ENCODE measurements at regions not wholly inside any gene's neighbourhood (a gene's known extent, or its start where the extent isn't known, plus 50 kb on each side); places are given as distances from the start of the nearest gene placed in this dataset.

DNA sequence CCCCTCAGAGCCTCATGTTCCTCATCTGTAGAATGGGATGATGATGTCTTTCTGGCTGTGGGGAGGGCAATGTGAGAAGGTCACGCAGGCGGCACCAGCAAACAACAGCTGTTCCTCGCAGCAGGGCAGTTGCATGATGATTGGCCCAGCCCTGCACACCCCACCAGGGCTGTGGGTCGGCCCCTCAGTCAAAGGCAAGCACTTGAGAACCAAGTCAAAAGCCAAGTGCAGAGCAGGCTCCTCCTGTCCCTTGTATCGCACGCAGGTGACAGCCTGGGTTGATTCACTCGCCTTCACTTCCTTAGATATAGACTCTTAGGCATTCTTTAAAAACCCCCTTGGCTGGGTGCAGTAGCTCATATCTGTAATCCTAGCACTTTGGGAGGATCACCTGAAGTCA lies 191.9 kb upstream of the C1orf174 start:
- Histone ChIP-seq H3K9me3 (peaks cover 0 to 21% of the 10 kb centered on the region in 2 donors), H3K4me3 (no peak overlapping the region), H3K27ac (no peak overlapping the region), H3K36me3 (no peaks in the 10 kb centered on the region), H3K27me3 (no peaks in the 10 kb centered on the region), H3K4me1 (no peaks in the 10 kb centered on the region)
- no peak for TF ChIP-seq CTCF (IDR thresholded peaks at IDR 0.05)
- no peak for DNase-seq (ENCODE audit: low spot score)

- H3K36me3 ChIP-seq, result no peaks in the 10 kb centered on the region
- H3K4me3 ChIP-seq, result no peak overlapping the region
- H3K27me3 ChIP-seq, result no peaks in the 10 kb centered on the region
- no peak for DNase-seq (ENCODE audit: low spot score)
- TF ChIP-seq CTCF (IDR thresholded peaks at IDR 0.05), result no peak
- H3K4me1 ChIP-seq, result no peaks in the 10 kb centered on the region
- peaks cover 0 to 21% of the 10 kb centered on the region in 2 donors for H3K9me3 ChIP-seq
- no peak overlapping the region for H3K27ac ChIP-seq
Measured at GRCh38 chr1:4093856-4094565, 193.9 kb upstream of the C1orf174 start.

DNA sequence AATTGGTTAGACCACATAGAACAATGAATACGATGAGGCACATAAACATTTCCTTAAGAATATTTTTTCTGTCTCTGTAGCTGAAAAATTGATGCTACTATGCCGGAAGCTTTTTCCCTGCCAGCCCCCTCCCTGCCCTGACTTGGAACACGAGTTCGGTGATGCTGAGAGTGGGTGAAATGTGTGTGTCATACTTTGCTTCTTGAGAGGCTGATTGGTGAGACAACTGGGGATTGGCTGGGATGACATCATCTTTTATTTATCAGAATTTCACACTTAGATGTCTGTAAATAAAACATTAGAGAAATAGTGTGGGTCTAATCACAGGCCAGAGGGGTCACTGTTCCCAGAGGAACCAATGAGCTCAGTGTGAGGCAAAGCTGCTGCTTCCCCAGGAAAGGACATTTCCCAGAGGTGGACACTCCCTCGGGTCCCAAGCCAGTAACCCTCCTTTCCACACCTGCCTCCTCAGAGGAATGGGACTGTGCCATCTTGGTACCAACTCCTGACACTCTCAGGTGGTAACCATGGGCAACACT lies 195.4 kb upstream of the C1orf174 start:
- Histone ChIP-seq H3K27me3 (no peaks in the 10 kb centered on the region), H3K27ac (no peak overlapping the region), H3K4me3 (no peak overlapping the region), H3K9me3 (peaks cover 0 to 21% of the 10 kb centered on the region in 2 donors), H3K36me3 (no peaks in the 10 kb centered on the region), H3K4me1 (no peaks in the 10 kb centered on the region)
- no peak for TF ChIP-seq CTCF (IDR thresholded peaks at IDR 0.05)
- DNase-seq (ENCODE audit: low spot score), result no peak

GRCh38 chr1:4101459-4102161 lies 201.5 kb upstream of the C1orf174 start:
- H3K4me1 ChIP-seq, result no peaks in the 10 kb centered on the region
- no peak overlapping the region for H3K27ac ChIP-seq
- no peaks in the 10 kb centered on the region for H3K9me3 ChIP-seq
- H3K4me3 ChIP-seq, result no peak overlapping the region
- H3K27me3 ChIP-seq, result no peaks in the 10 kb centered on the region
- TF ChIP-seq CTCF (IDR thresholded peaks at IDR 0.05), result no peak
- DNase-seq (ENCODE audit: low spot score), result no peak
- no peaks in the 10 kb centered on the region for H3K36me3 ChIP-seq

DNA sequence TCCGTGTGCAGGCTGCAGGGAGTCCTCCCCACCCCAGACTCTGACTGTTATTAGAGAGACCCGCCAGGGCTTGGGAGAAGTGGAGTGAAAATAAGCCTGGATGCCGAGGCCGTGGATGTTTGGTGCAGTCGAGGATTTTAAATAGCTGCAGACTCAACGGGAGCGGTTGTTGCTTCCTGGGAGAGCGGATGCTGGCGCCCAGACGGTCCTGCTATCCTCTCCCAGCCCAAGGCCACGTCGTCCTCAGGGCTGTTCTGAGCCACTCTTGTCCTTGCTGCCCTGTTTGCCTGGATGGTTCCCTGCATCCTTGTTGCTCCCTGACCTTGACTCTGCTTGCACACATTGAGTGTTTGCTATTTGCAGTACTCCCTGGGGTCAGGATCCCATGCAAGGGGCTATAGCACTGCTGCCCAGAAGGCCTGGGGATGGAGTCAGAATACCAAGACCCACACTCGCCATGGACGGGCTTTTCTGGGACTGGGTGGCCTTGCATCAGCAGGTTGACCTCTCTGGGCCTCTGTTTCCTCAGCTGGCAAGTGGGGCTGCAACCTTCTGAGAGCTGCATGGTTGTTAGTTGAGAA lies 205.3 kb upstream of the C1orf174 start:
- no peak for DNase-seq (ENCODE audit: low spot score)
- no peak for TF ChIP-seq CTCF (IDR thresholded peaks at IDR 0.05)
- no peak overlapping the region for H3K4me3 ChIP-seq
- H3K4me1 ChIP-seq, result no peaks in the 10 kb centered on the region
- no peaks in the 10 kb centered on the region for H3K27me3 ChIP-seq
- no peaks in the 10 kb centered on the region for H3K36me3 ChIP-seq
- H3K9me3 ChIP-seq, result no peaks in the 10 kb centered on the region
- H3K27ac ChIP-seq, result no peak overlapping the region
